T-helper 2 cell (primary cell): ENCODE measurements at regions not wholly inside any gene's neighbourhood (a gene's known extent, or its start where the extent isn't known, plus 50 kb on each side); places are given as distances from the start of the nearest gene placed in this dataset.
"Not testable (repeated sequence)": the region's sequence is repeated elsewhere in the genome, so short reads cannot be mapped to it uniquely, and the experiment has no call there.

Source experiments
- DNase-seq, 5 experiments: peaks; one replicate each; pipeline versions ENCODE4 v3.0.0 to v3.0.0-alpha.2; 2012 to 2022

GRCh38 chr18:59038295-59039039 lies 101.2 kb upstream of the SEC11C start:
- DNase-seq = peak in 1 of 5 experiments; percentile 4

DNA sequence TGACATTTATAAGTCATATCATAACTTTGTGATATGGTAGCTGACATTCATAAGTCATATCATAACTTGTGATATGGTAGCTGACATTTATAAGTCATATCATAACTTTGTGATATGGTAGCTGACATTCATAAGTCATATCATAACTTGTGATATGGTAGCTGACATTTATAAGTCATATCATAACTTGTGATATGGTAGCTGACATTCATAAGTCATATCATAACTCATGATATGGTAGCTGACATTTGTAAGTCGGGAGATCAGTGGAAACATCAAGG lies 100.7 kb upstream of the SEC11C start:
- not testable (repeated sequence) for DNase-seq

- no peak for DNase-seq
Observed at GRCh38 chr18:59039449-59039848, 100.2 kb upstream of the SEC11C start.

DNA sequence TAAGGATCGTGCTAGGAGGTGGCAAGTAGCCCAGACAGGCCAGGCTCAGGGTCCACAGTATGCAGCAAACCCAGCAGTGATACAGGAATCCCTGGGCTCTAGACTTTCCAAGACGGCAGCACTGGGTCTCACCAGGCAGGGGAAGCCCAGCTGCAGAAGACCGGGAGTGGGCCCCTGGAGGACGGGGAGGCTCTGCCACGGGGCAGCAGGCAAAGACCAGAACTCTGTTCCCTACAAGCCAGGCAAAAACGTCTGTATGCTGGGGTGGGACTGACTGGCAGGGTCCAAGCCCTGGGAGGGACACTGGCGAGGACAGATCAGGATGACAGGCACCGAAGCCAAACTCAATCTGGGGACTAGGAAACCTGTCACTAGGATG lies 98.9 kb upstream of the SEC11C start:
- no peak for DNase-seq

DNA sequence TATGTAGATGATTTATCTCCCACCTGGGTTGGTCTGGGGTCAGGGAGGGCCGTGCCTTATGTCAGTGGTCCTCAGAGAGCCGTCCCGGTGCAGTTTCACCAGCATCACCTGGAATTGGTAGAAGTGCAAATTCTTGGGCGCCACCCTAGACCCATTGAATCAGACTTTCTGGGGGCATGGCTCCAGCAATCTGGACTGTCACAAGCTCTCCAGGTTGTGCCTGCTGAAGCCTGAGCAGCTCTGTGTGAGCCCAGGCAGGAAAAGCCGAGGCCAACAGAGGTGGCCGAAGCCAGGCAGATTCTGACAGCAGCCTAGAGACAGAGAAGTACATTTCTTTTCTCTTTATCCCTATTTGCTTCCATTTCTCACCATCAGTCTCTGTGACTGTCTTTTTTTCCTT lies 98.4 kb upstream of the SEC11C start:
- DNase-seq = no peak

DNA sequence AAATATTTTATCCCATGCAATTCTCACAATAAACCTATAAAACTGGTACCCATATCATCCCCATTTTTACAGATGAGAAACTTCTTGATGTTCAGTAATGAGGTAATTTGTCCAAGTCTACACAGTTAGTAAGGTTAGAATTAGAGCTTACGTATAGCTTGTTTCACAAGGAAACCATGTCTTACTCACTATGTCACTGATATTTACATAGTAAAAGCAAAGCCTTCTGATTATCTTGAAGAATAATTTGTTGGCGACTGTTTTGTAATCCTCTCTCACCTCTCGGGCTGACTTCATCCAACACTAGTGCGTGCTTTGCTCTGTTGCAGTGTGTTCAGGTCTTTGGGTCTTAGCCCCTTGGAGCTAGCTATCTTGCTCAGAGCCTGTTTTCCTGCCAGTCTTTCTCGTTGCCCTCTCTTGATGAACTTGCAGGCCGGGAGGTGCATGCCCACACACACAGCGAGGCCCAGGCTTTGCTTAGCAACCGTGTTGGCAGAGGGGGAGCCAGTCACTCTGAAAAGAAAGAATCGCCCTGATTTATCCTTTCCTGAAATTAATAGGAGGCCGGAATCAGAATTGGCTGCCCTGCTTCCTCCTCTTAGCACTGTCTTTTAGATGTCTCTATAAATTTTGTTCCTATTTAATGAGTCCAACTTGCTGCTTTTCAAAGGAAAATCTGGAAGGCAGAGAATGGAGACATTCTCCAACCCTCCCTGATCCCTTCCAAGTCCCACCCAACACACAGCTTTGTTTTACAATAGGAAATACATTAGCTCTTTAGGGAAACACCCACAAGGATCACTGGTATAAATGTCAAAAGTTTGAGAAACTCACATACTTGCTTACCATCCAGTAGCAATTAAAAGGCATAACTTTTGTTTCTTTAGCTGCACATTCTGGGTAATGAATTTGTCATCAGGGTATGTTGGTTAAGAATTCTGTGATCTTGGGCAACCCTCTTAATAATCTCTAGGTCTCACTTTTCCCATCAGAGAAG lies 97.6 kb upstream of the SEC11C start:
- DNase-seq = no peak

DNA sequence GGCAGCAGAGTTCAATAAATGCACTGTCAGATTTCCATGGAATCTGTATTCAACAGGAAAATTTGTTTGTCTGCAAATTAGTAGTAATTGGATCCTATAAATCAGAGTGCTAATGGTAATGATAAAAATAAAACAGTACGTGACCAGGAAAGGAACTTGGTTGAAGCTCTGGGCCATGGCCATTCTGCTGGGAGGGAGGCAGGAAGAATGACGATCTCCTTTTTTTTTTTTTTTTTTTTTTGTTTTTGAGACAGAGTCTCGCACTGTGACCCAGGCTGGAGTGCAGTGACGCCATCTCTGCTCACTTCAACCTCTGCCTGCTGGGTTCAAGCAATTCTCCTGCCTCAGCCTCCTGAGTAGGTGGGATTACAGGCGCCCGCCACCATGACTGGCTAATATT lies 94.8 kb upstream of the SEC11C start:
- no peak for DNase-seq

DNA sequence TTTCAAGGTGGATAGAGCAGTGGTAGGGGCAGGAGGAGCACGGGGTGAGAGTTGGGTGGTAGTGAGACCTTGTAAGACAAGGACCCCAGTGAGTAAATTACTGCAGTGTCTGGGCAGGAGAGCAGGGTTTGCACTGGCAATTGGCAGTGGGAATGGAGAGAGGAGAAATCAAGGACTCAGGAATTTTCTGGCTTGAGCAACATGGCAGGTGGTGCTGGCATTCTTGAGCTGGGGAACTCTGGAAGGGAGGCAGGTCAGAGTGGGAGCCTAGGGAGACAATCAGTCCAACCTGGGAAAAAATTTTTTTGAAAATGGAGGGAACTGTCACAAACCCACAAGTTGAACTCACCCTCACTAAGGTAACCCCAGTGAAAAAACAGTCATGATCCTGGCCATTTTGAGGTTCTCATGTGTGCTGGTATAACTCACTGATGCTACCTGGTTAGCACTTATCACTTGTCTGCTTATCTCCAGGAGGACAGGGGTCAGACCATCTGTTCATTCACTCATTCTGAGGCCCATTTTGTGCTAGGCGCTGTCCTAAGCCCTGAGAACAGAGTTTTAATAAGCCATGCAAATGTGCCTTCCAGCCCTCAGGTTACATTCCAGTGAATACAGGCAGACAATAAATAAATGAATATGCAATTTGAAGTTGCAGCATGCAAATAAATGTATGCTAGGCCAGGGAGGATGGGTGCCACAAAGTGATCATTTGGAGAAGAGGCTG lies 92.2 kb upstream of the SEC11C start:
- DNase-seq = no peak

- no peak for DNase-seq
Observed at GRCh38 chr18:59048048-59048363, 91.7 kb upstream of the SEC11C start.

DNA sequence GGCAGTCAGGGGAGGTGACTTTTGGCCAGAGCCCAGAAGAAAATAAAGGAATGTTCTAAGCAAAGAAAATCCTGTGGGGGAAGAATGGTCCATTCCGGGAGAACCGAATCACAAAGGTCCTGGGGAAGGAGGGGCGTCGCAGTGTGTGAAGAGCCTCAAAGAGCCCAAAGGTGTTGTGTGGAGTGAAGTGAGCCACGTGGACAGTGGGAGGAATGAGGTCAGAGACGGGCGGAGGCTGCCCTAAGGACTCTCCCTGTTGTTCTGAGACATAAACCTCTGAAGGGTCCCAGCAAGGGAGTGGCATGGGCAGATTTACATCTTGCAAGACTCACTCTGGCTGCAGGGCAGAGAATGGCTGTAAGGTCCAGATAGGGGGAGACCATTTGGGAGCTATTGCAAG lies 91.3 kb upstream of the SEC11C start:
- no peak for DNase-seq

- DNase-seq = no peak
Observed at GRCh38 chr18:59049721-59050660, 89.7 kb upstream of the SEC11C start.

- DNase-seq = no peak
Observed at GRCh38 chr18:59050661-59051057, 89.0 kb upstream of the SEC11C start.

GRCh38 chr18:59051470-59052165 lies 88.1 kb upstream of the SEC11C start:
- DNase-seq = no peak

DNA sequence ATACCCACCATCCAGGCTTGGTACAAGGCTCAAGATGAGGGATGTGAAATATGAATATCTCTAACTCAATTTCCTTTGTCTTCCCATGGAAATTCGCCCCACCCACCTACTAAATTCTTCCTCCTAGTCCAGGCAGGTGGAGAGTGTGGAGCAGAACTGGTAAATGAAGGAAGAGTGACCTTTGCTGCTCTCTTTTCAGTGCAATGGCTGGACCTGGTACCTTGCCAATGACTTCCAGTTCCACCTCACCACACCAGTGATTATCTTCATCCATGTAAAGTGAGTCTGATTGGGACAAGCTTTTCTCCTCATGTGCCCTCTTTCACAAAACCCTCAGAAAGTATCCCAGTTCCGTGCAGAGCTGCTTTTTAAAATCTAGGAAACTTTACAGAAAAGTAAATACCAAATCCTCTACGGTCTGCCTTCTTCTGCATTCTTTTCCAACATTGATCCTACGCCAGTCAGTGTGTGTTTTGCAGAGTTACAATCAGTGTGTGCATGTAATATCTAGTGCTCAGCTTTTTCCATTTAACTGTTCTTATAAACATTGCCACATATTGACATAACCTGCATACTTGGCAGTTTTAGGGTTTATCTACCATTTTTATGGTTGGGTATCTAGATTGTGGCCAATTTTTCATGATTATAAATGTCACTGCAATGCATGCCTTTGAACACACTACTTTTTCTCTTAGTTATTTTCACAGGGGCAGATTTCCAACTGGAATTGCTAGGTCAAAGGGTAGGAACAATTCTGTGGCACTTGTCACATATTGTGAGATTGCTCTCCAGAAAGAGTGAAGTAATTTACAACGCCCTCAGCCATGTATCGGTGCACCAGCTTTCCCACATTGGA lies 86.5 kb upstream of the SEC11C start:
- DNase-seq = no peak

DNA sequence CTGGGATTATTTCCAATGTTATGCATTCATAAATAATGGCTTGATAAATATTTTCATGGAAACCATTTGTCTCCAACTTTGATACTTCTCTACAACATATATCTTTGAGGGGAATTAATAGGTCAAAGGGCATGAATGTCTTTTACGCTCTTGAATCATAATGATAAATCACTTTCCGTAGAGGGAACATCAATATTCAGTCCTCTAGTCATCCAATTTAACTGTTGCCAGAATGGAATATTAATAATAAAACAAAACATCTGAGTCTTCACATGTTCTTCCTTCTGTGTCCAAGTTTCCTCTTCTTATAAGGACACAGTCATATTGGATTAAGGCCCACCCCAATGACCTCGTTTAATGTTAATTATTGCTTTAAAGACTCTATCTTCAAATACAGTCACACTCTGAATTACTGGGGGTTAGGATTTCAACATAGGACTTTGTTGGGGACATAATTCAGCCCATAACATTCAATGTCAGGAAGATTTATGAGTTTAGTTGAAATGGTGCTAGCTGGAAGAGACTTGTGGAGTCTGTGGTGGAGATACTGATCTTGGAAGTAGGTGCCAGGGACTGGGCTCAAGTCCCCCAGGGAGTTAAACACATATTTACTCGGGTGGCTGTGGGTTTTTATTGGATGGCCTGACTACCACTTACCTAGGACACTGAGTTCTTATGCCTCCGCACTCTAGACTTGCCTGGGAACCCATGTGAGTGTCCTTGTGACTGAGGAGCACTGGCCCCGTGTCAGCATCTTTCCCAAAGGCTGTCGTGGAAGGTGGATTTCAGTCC lies 85.0 kb upstream of the SEC11C start:
- no peak for DNase-seq

- no peak for DNase-seq
Observed at GRCh38 chr18:59055345-59056032, 84.2 kb upstream of the SEC11C start.

DNA sequence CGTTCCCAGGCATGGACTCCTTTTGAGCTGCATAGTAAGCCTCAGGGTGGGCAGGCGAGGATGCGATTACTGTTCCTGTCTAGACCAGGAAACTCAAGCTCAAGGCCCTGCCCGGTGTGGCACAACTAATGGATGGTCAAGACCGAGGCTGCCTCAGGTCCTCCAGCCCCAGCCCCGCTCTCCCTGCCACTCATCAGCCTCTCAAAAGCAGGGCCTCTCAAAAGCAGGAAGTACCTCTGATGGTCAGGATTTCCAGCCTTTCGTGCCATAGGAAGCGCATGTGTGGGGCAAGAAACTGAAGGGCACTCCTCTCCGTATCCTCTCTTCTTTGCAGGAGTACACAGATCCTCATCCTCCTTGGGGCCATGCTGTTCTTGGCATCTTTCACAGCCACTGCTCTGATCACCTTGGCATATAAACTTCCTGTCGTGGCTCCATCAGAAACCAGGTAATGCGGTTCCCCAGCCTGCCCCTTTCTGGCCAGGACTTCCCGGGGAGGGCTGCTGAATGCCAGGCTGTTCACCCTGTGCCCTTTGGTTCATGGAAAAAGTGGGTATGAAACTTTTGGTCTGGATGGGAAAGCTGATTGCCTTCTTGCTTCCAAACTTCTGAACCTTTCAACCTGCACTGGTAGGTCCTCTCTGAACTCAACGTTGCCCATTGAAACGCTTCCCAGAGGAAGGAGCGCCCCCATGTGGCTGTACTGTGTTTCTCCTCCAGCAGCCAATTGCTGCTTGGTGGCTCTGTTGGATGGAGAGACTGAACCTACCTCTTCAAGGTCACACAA lies 82.8 kb upstream of the SEC11C start:
- peak in 2 of 5 experiments; percentile 4 to 53 for DNase-seq

- no peak for DNase-seq
Observed at GRCh38 chr18:59057493-59057795, 82.2 kb upstream of the SEC11C start.

GRCh38 chr18:59057969-59058368 lies 81.7 kb upstream of the SEC11C start:
- no peak for DNase-seq
